SJSA1 (cell line): ENCODE measurements at regions not wholly inside any gene's neighbourhood (a gene's known extent, or its start where the extent isn't known, plus 50 kb on each side); places are given as distances from the start of the nearest gene placed in this dataset.
"Not testable (repeated sequence)": the region's sequence is repeated elsewhere in the genome, so short reads cannot be mapped to it uniquely, and the experiment has no call there.

ENCODE experiments used
- DNase-seq, 2 experiments: peaks; one replicate each; pipeline ENCODE4 v3.0.0-alpha.2; 2015 to 2020; ENCODE audit warnings: low spot score in 2 of 2, low read depth in 1 of 2
- H3K27ac ChIP-seq: fragments of 250-450 bp; sonication (Bioruptor Pico); 2 replicates; pipeline ENCODE4 v1.5.1; 2020; ENCODE audit warnings: mild to moderate bottlenecking, moderate library complexity
- H3K27me3 ChIP-seq: fragments of 250-450 bp; sonication (Bioruptor Pico); replicated peaks from 2 replicates; pipeline ENCODE4 v1.5.1; 2020; ENCODE audit warnings: mild to moderate bottlenecking, moderate library complexity
- H3K36me3 ChIP-seq: fragments of 250-450 bp; sonication (Bioruptor Pico); 2 replicates; pipeline ENCODE4 v1.5.1; 2020; ENCODE audit warnings: mild to moderate bottlenecking
- H3K4me1 ChIP-seq: fragments of 250-450 bp; sonication (Bioruptor Pico); replicated peaks from 2 replicates; pipeline ENCODE4 v1.6.1; 2021; ENCODE audit warnings: mild to moderate bottlenecking
- H3K4me3 ChIP-seq: fragments of 250-450 bp; sonication (Bioruptor Pico); 2 replicates; pipeline ENCODE4 v1.5.1; 2020; ENCODE audit warnings: mild to moderate bottlenecking
- H3K9me3 ChIP-seq: fragments of 250-450 bp; sonication (Bioruptor Pico); replicated peaks from 2 replicates; pipeline ENCODE4 v1.5.1; 2020; ENCODE audit warnings: mild to moderate bottlenecking

- DNase-seq = no peak
- no peaks in the 10 kb centered on the region for H3K27me3 ChIP-seq
- H3K36me3 ChIP-seq = no peaks in the 10 kb centered on the region
- no peaks in the 10 kb centered on the region for H3K4me1 ChIP-seq
- no peak overlapping the region for H3K4me3 ChIP-seq
- H3K27ac ChIP-seq = no peak overlapping the region
- no peaks in the 10 kb centered on the region; the same call in 1 of the 2 replicates for H3K9me3 ChIP-seq
Measured at GRCh38 chr20:22052025-22052650, 346.7 kb downstream of the PAX1 start.

GRCh38 chr20:22045956-22046507, 340.6 kb downstream of the PAX1 start:
- not testable (repeated sequence) for H3K4me1 ChIP-seq, H3K4me3 ChIP-seq, H3K36me3 ChIP-seq, H3K27ac ChIP-seq, H3K27me3 ChIP-seq, H3K9me3 ChIP-seq, DNase-seq

GRCh38 chr20:22027423-22027822, 322.0 kb downstream of the PAX1 start:
- Histone ChIP-seq H3K4me1 (no peaks in the 10 kb centered on the region), H3K36me3 (no peaks in the 10 kb centered on the region), H3K27ac (no peak overlapping the region), H3K4me3 (no peak overlapping the region), H3K9me3 (no peaks in the 10 kb centered on the region; the same call in none of the 2 replicates), H3K27me3 (no peaks in the 10 kb centered on the region)
- DNase-seq = no peak

- Histone ChIP-seq H3K4me3 (no peak overlapping the region), H3K27ac (no peak overlapping the region), H3K27me3 (no peaks in the 10 kb centered on the region), H3K36me3 (no peaks in the 10 kb centered on the region), H3K9me3 (no peaks in the 10 kb centered on the region), H3K4me1 (no peaks in the 10 kb centered on the region)
- DNase-seq = no peak
Measured at GRCh38 chr20:22020201-22020600, 314.7 kb downstream of the PAX1 start.

GRCh38 chr20:22008456-22008855, 303.0 kb downstream of the PAX1 start:
- H3K36me3 ChIP-seq = no peaks in the 10 kb centered on the region
- no peak overlapping the region for H3K4me3 ChIP-seq
- H3K4me1 ChIP-seq = no peaks in the 10 kb centered on the region
- no peak overlapping the region for H3K27ac ChIP-seq
- no peaks in the 10 kb centered on the region for H3K27me3 ChIP-seq
- no peak for DNase-seq
- H3K9me3 ChIP-seq = no peaks in the 10 kb centered on the region

GRCh38 chr20:22006306-22006705, 300.8 kb downstream of the PAX1 start:
- Histone ChIP-seq H3K4me3 (no peak overlapping the region), H3K4me1 (no peaks in the 10 kb centered on the region), H3K9me3 (no peaks in the 10 kb centered on the region; the same call in 1 of the 2 replicates), H3K27ac (no peak overlapping the region), H3K36me3 (no peaks in the 10 kb centered on the region), H3K27me3 (no peaks in the 10 kb centered on the region)
- no peak for DNase-seq

GRCh38 chr20:22005535-22005934, 300.1 kb downstream of the PAX1 start:
- DNase-seq = no peak
- Histone ChIP-seq H3K36me3 (no peaks in the 10 kb centered on the region), H3K27ac (no peak overlapping the region), H3K9me3 (no peaks in the 10 kb centered on the region; the same call in 1 of the 2 replicates), H3K4me3 (no peak overlapping the region), H3K27me3 (no peaks in the 10 kb centered on the region), H3K4me1 (no peaks in the 10 kb centered on the region)

GRCh38 chr20:22004946-22005345, 299.5 kb downstream of the PAX1 start:
- Histone ChIP-seq H3K4me1 (no peaks in the 10 kb centered on the region), H3K27ac (no peak overlapping the region), H3K4me3 (no peak overlapping the region), H3K36me3 (no peaks in the 10 kb centered on the region), H3K9me3 (no peaks in the 10 kb centered on the region; the same call in 1 of the 2 replicates), H3K27me3 (no peaks in the 10 kb centered on the region)
- DNase-seq = no peak

- H3K4me3 ChIP-seq = no peak overlapping the region
- DNase-seq = no peak
- H3K27ac ChIP-seq = no peak overlapping the region
- H3K4me1 ChIP-seq = no peaks in the 10 kb centered on the region
- no peaks in the 10 kb centered on the region for H3K27me3 ChIP-seq
- no peaks in the 10 kb centered on the region for H3K36me3 ChIP-seq
- no peaks in the 10 kb centered on the region; the same call in 1 of the 2 replicates for H3K9me3 ChIP-seq
Measured at GRCh38 chr20:22003680-22004079, 298.2 kb downstream of the PAX1 start.

GRCh38 chr20:22001886-22002285, 296.4 kb downstream of the PAX1 start:
- no peaks in the 10 kb centered on the region for H3K27me3 ChIP-seq
- H3K4me3 ChIP-seq = no peak overlapping the region
- H3K9me3 ChIP-seq = no peaks in the 10 kb centered on the region; the same call in 1 of the 2 replicates
- H3K27ac ChIP-seq = no peak overlapping the region
- no peaks in the 10 kb centered on the region for H3K4me1 ChIP-seq
- H3K36me3 ChIP-seq = no peaks in the 10 kb centered on the region
- no peak for DNase-seq

- DNase-seq = no peak
- Histone ChIP-seq H3K27me3 (no peaks in the 10 kb centered on the region), H3K9me3 (no peaks in the 10 kb centered on the region), H3K36me3 (no peaks in the 10 kb centered on the region), H3K27ac (no peak overlapping the region), H3K4me3 (no peak overlapping the region), H3K4me1 (no peaks in the 10 kb centered on the region)
Measured at GRCh38 chr20:21995461-21995860, 290.0 kb downstream of the PAX1 start.

- no peaks in the 10 kb centered on the region for H3K27me3 ChIP-seq
- H3K4me1 ChIP-seq = no peaks in the 10 kb centered on the region
- no peak overlapping the region for H3K27ac ChIP-seq
- no peak overlapping the region for H3K4me3 ChIP-seq
- DNase-seq = no peak
- H3K9me3 ChIP-seq = no peaks in the 10 kb centered on the region
- no peaks in the 10 kb centered on the region for H3K36me3 ChIP-seq
Measured at GRCh38 chr20:21994203-21994602, 288.7 kb downstream of the PAX1 start.

- Histone ChIP-seq H3K4me1 (no peaks in the 10 kb centered on the region), H3K36me3 (no peaks in the 10 kb centered on the region), H3K4me3 (no peak overlapping the region), H3K27me3 (no peaks in the 10 kb centered on the region), H3K27ac (no peak overlapping the region), H3K9me3 (no peaks in the 10 kb centered on the region)
- no peak for DNase-seq
Measured at GRCh38 chr20:21982559-21982958, 277.1 kb downstream of the PAX1 start.

GRCh38 chr20:21981597-21982344, 276.3 kb downstream of the PAX1 start:
- H3K4me3 ChIP-seq = no peak overlapping the region
- H3K27ac ChIP-seq = no peak overlapping the region
- H3K27me3 ChIP-seq = no peaks in the 10 kb centered on the region
- no peaks in the 10 kb centered on the region for H3K9me3 ChIP-seq
- H3K36me3 ChIP-seq = no peaks in the 10 kb centered on the region
- H3K4me1 ChIP-seq = no peaks in the 10 kb centered on the region
- DNase-seq = no peak
